Nephron (organoid): ENCODE measurements at regions not wholly inside any gene's neighbourhood (a gene's known extent, or its start where the extent isn't known, plus 50 kb on each side); places are given as distances from the start of the nearest gene placed in this dataset.

Experiments used
- H3K27ac Mint-ChIP-seq, 3 experiments: 2 replicates each; pipeline ENCODE4 v1.8.0; 2020; ENCODE audit warnings: mixed read lengths in 3 of 3, mild to moderate bottlenecking in 2 of 3, moderate library complexity in 1 of 3
- H3K27me3 Mint-ChIP-seq: 2 replicates; pipeline ENCODE4 v1.8.0; 2021; ENCODE audit warnings: low read depth, mild to moderate bottlenecking, moderate library complexity, mixed read lengths
- H3K36me3 Mint-ChIP-seq: 2 replicates; pipeline ENCODE4 v1.8.0; 2020; ENCODE audit warnings: low read depth, mixed read lengths
- H3K4me1 Mint-ChIP-seq: 2 replicates; pipeline ENCODE4 v1.8.0; 2020; ENCODE audit warnings: mixed read lengths
- H3K4me3 Mint-ChIP-seq, 3 experiments: 2 replicates each; pipeline ENCODE4 v1.8.0; 2020; ENCODE audit warnings: mild to moderate bottlenecking in 3 of 3, mixed read lengths in 3 of 3, moderate library complexity in 2 of 3
- H3K9me3 Mint-ChIP-seq: 2 replicates; pipeline ENCODE4 v1.8.0; 2020; ENCODE audit warnings: mixed read lengths
- CTCF ChIP-seq, 3 experiments: fragments of 200-600 bp; sonication (generic); IDR thresholded peaks; one replicate each; pipeline ENCODE4 v1.5.0; 2021; ENCODE audit warnings: antibody characterized with exemption in 3 of 3; ENCODE audit not compliant: unreplicated experiment in 3 of 3

- peak overlapping the region; percentile 22 to 91 (median 77) for H3K27ac Mint-ChIP-seq
- H3K4me3 Mint-ChIP-seq = peak overlapping the region; percentile 86 to 97 (median 95)
- peaks cover 5% of the 10 kb centered on the region for H3K27me3 Mint-ChIP-seq
- TF ChIP-seq CTCF (IDR thresholded peaks at IDR 0.05; ENCODE audit: unreplicated experiment in 3 of 3) = no peak
- H3K36me3 Mint-ChIP-seq = no peaks in the 10 kb centered on the region
- H3K4me1 Mint-ChIP-seq = no peaks in the 10 kb centered on the region
- H3K9me3 Mint-ChIP-seq = peaks cover 3% of the 10 kb centered on the region
Measured at GRCh38 chr9:6703898-6704639, 53.7 kb upstream of the KDM4C start.

GRCh38 chr9:6702707-6703106 lies 55.1 kb upstream of the KDM4C start:
- peak overlapping the region; percentile 52 to 97 (median 95) for H3K4me3 Mint-ChIP-seq
- no peak for TF ChIP-seq CTCF (IDR thresholded peaks at IDR 0.05; ENCODE audit: unreplicated experiment in 3 of 3)
- no peaks in the 10 kb centered on the region for H3K4me1 Mint-ChIP-seq
- H3K9me3 Mint-ChIP-seq = no peaks in the 10 kb centered on the region
- H3K27me3 Mint-ChIP-seq = peaks cover 5% of the 10 kb centered on the region
- no peaks in the 10 kb centered on the region for H3K36me3 Mint-ChIP-seq
- no peak overlapping the region for H3K27ac Mint-ChIP-seq

GRCh38 chr9:6696178-6696577 lies 50.6 kb upstream of the GLDC start:
- Mint-ChIP-seq H3K4me1 (peaks cover 10% of the 10 kb centered on the region), H3K27me3 (peaks cover 3% of the 10 kb centered on the region), H3K27ac (no peak overlapping the region), H3K9me3 (no peaks in the 10 kb centered on the region), H3K4me3 (no peak overlapping the region), H3K36me3 (no peaks in the 10 kb centered on the region)
- no peak for TF ChIP-seq CTCF (IDR thresholded peaks at IDR 0.05; ENCODE audit: unreplicated experiment in 3 of 3)

GRCh38 chr9:6695121-6695814 lies 49.7 kb upstream of the GLDC start:
- Mint-ChIP-seq H3K27me3 (peaks cover 3% of the 10 kb centered on the region), H3K4me1 (peaks cover 10% of the 10 kb centered on the region), H3K27ac (no peak overlapping the region)

More at GRCh38 chr9:6695121-6695814, 49.7 kb upstream of the GLDC start:
- Mint-ChIP-seq H3K36me3 (no peaks in the 10 kb centered on the region), H3K4me3 (no peak overlapping the region), H3K9me3 (no peaks in the 10 kb centered on the region)
- no peak for TF ChIP-seq CTCF (IDR thresholded peaks at IDR 0.05; ENCODE audit: unreplicated experiment in 3 of 3)
